Activated naive CD4-positive, alpha-beta T cell treated with anti-CD3 and anti-CD28 coated beads, Interleukin-2, amount 50 U/mL, for 24 hours (primary cell): ENCODE measurements at regions not wholly inside any gene's neighbourhood (a gene's known extent, or its start where the extent isn't known, plus 50 kb on each side); places are given as distances from the start of the nearest gene placed in this dataset.
"Not testable (repeated sequence)": the region's sequence is repeated elsewhere in the genome, so short reads cannot be mapped to it uniquely, and the experiment has no call there.

Experiments used
- H3K27ac Mint-ChIP-seq: one replicate; pipeline ENCODE4 v1.8.0; 2021; ENCODE audit warnings: mild to moderate bottlenecking, mixed read lengths
- H3K27me3 Mint-ChIP-seq: one replicate; pipeline ENCODE4 v1.8.0; 2021; ENCODE audit warnings: mixed read lengths
- H3K36me3 Mint-ChIP-seq: one replicate; pipeline ENCODE4 v1.8.0; 2021; ENCODE audit warnings: mixed read lengths
- H3K4me1 Mint-ChIP-seq: one replicate; pipeline ENCODE4 v1.8.0; 2021; ENCODE audit warnings: mixed read lengths
- H3K4me3 Mint-ChIP-seq: one replicate; pipeline ENCODE4 v1.8.0; 2021; ENCODE audit warnings: mild to moderate bottlenecking, mixed read lengths
- H3K9me3 Mint-ChIP-seq: one replicate; pipeline ENCODE4 v1.8.0; 2021; ENCODE audit warnings: mixed read lengths

GRCh38 chr4:184276346-184276745, 58.7 kb upstream of the ENPP6 start:
- not testable (repeated sequence) for H3K27me3 Mint-ChIP-seq, H3K4me3 Mint-ChIP-seq, H3K27ac Mint-ChIP-seq, H3K9me3 Mint-ChIP-seq, H3K36me3 Mint-ChIP-seq
- H3K4me1 Mint-ChIP-seq = peaks cover 28% of the 10 kb centered on the region

- Mint-ChIP-seq H3K4me3 (no peak overlapping the region), H3K36me3 (peaks cover 6% of the 10 kb centered on the region), H3K27me3 (no peaks in the 10 kb centered on the region), H3K4me1 (peaks cover 22% of the 10 kb centered on the region), H3K27ac (no peak overlapping the region), H3K9me3 (peaks cover 6% of the 10 kb centered on the region)
Observed at GRCh38 chr4:184275766-184276165, 58.1 kb upstream of the ENPP6 start.

GRCh38 chr4:184274286-184274951, 56.7 kb upstream of the ENPP6 start:
- peaks cover 6% of the 10 kb centered on the region for H3K36me3 Mint-ChIP-seq
- peaks cover 6% of the 10 kb centered on the region for H3K9me3 Mint-ChIP-seq
- H3K4me1 Mint-ChIP-seq = peaks cover 21% of the 10 kb centered on the region
- no peaks in the 10 kb centered on the region for H3K27me3 Mint-ChIP-seq
- no peak overlapping the region for H3K4me3 Mint-ChIP-seq
- H3K27ac Mint-ChIP-seq = no peak overlapping the region

GRCh38 chr4:184273166-184274147, 55.8 kb upstream of the ENPP6 start:
- H3K27me3 Mint-ChIP-seq = no peaks in the 10 kb centered on the region
- no peak overlapping the region for H3K4me3 Mint-ChIP-seq
- H3K9me3 Mint-ChIP-seq = peaks cover 6% of the 10 kb centered on the region
- H3K27ac Mint-ChIP-seq = no peak overlapping the region
- H3K36me3 Mint-ChIP-seq = peaks cover 6% of the 10 kb centered on the region
- peaks cover 23% of the 10 kb centered on the region for H3K4me1 Mint-ChIP-seq

- Mint-ChIP-seq H3K27me3 (no peaks in the 10 kb centered on the region), H3K36me3 (no peaks in the 10 kb centered on the region), H3K4me3 (no peak overlapping the region), H3K9me3 (no peaks in the 10 kb centered on the region), H3K4me1 (peaks cover 36% of the 10 kb centered on the region), H3K27ac (peak overlapping the region; percentile 92)
Observed at GRCh38 chr4:184270808-184271413, 53.2 kb upstream of the ENPP6 start.

GRCh38 chr4:184269879-184270430, 52.3 kb upstream of the ENPP6 start:
- Mint-ChIP-seq H3K4me1 (peaks cover 45% of the 10 kb centered on the region), H3K9me3 (no peaks in the 10 kb centered on the region), H3K27me3 (no peaks in the 10 kb centered on the region), H3K4me3 (peak overlapping the region; percentile 15), H3K36me3 (no peaks in the 10 kb centered on the region), H3K27ac (peak overlapping the region; percentile 92)

- Mint-ChIP-seq H3K27me3 (no peaks in the 10 kb centered on the region), H3K9me3 (no peaks in the 10 kb centered on the region), H3K36me3 (no peaks in the 10 kb centered on the region), H3K4me1 (peaks cover 52% of the 10 kb centered on the region), H3K27ac (peak overlapping the region; percentile 90), H3K4me3 (peak overlapping the region; percentile 77)
Observed at GRCh38 chr4:184268584-184269160, 51.0 kb upstream of the ENPP6 start.

- H3K36me3 Mint-ChIP-seq = no peaks in the 10 kb centered on the region
- H3K4me3 Mint-ChIP-seq = peak overlapping the region; percentile 77
- H3K4me1 Mint-ChIP-seq = peaks cover 52% of the 10 kb centered on the region
- peak overlapping the region; percentile 90 for H3K27ac Mint-ChIP-seq
- no peaks in the 10 kb centered on the region for H3K9me3 Mint-ChIP-seq
- no peaks in the 10 kb centered on the region for H3K27me3 Mint-ChIP-seq
Observed at GRCh38 chr4:184267673-184268583, 50.3 kb upstream of the ENPP6 start.
